H1 (cell line): ENCODE measurements at regions not wholly inside any gene's neighbourhood (a gene's known extent, or its start where the extent isn't known, plus 50 kb on each side); places are given as distances from the start of the nearest gene placed in this dataset.

Experiments
- CTCF ChIA-PET: fragments of 300-600 bp; sonication (Branson Sonifier 250); formaldehyde crosslinking; loops from one replicate; lab custom pipeline; 2021; ENCODE audit not compliant: partially characterized antibody; lab: Charles Lee
- POLR2A ChIA-PET: fragments of 300-600 bp; sonication (Branson Sonifier 250); formaldehyde crosslinking; loops from one replicate; lab custom pipeline; 2021; ENCODE audit warnings: inconsistent platforms; ENCODE audit not compliant: partially characterized antibody; lab: Charles Lee
- DNase-seq, 2 experiments: peaks; one replicate each; pipeline versions ENCODE4 v3.0.0 to v3.0.0-alpha.2; 2010 to 2022; ENCODE audit warnings: low spot score in 2 of 2, low read depth in 1 of 2, mixed read lengths in 1 of 2
- FAIRE-seq: peaks from 2 replicates; lab custom pipeline; 2011; peaks lifted over from hg19 to GRCh38; lab: Jason Lieb, UNC
- H2AFZ ChIP-seq: 2 replicates; pipeline ENCODE4 v1.8.1; 2012; ENCODE audit warnings: low read length, inconsistent platforms
- H2AK5ac ChIP-seq: 2 replicates; pipeline ENCODE4 v1.6.1; 2013; ENCODE audit warnings: low read depth, low read length
- H2BK120ac ChIP-seq: replicated peaks from 2 replicates; pipeline ENCODE3; 2013; ENCODE audit warnings: low read depth, low read length, inconsistent platforms
- H2BK12ac ChIP-seq: 2 replicates; pipeline ENCODE4 v1.6.1; 2013; ENCODE audit warnings: low read depth, low read length
- H2BK15ac ChIP-seq: 2 replicates; pipeline ENCODE4 v1.6.1; 2013; ENCODE audit warnings: low read length
- H2BK20ac ChIP-seq: 2 replicates; pipeline ENCODE4 v1.6.1; 2013; ENCODE audit warnings: low read length
- H2BK5ac ChIP-seq: 2 replicates; pipeline ENCODE4 v1.6.1; 2013; ENCODE audit warnings: low read depth, low read length
- H3K14ac ChIP-seq: 2 replicates; pipeline ENCODE4 v1.6.1; 2013; ENCODE audit warnings: inconsistent platforms; ENCODE audit not compliant: insufficient read length
- H3K18ac ChIP-seq: 2 replicates; pipeline ENCODE4 v1.6.1; 2013; ENCODE audit warnings: low read length; ENCODE audit errors: extremely low read depth
- H3K23ac ChIP-seq: 2 replicates; pipeline ENCODE4 v1.6.1; 2013; ENCODE audit warnings: inconsistent platforms; ENCODE audit not compliant: insufficient read length
- H3K23me2 ChIP-seq: 2 replicates; pipeline ENCODE4 v1.6.1; 2013; ENCODE audit warnings: low read depth, low read length
- H3K27ac ChIP-seq: 2 replicates; pipeline ENCODE4 v1.6.1; 2011; ENCODE audit warnings: low read depth, low read length, inconsistent platforms
- H3K27me3 ChIP-seq, 4 experiments: replicated peaks in 1 of 4; 1 replicate in 1 of 4; 2 replicates in 3 of 4; pipeline versions ENCODE4 v1.6.1 to v1.8.1; 2011 to 2013; ENCODE audit warnings: low read length in 3 of 4, mild to moderate bottlenecking in 3 of 4, inconsistent platforms in 2 of 4, mixed read lengths in 2 of 4, moderate library complexity in 1 of 4; ENCODE audit not compliant: control insufficient read depth in 3 of 4, insufficient read depth in 3 of 4; ENCODE audit errors: extremely low read depth in 1 of 4
- H3K36me3 ChIP-seq, 4 experiments: 2 replicates each; pipeline versions ENCODE4 v1.6.1 to v1.8.1; 2011 to 2013; ENCODE audit warnings: mild to moderate bottlenecking in 4 of 4, low read length in 3 of 4, moderate library complexity in 2 of 4, control low read depth in 1 of 4, inconsistent platforms in 1 of 4; ENCODE audit not compliant: insufficient read depth in 4 of 4, control insufficient read depth in 2 of 4
- H3K4ac ChIP-seq: replicated peaks from 2 replicates; pipeline ENCODE3; 2013; ENCODE audit warnings: low read length, low read depth, mixed read lengths, inconsistent platforms; ENCODE audit not compliant: insufficient read length
- H3K4me1 ChIP-seq, 4 experiments: replicated peaks in 1 of 4; 1 replicate in 1 of 4; 2 replicates in 3 of 4; pipeline versions ENCODE4 v1.6.1 to v1.8.1; 2011 to 2013; ENCODE audit warnings: low read length in 3 of 4, inconsistent platforms in 2 of 4, mixed read lengths in 1 of 4; ENCODE audit not compliant: insufficient read depth in 4 of 4, control insufficient read depth in 3 of 4
- H3K4me2 ChIP-seq, 2 experiments: 2 replicates each; pipeline versions ENCODE4 v1.6.1 to v1.8.1; 2011 to 2013; ENCODE audit warnings: low read depth in 2 of 2, low read length in 2 of 2, control low read depth in 1 of 2, inconsistent platforms in 1 of 2, mild to moderate bottlenecking in 1 of 2; ENCODE audit not compliant: insufficient read depth in 1 of 2
- H3K4me3 ChIP-seq, 4 experiments: fragments of 200-600, 300-600 bp in 1 of 4; sonication (generic), shearing (Covaris generic), sonication (Bioruptor Twin) in 1 of 4; 2 replicates each; pipeline versions ENCODE4 v1.5.1 to v1.8.1; 2011 to 2016; ENCODE audit warnings: low read length in 4 of 4, low read depth in 3 of 4, control low read depth in 2 of 4, inconsistent platforms in 2 of 4, mild to moderate bottlenecking in 2 of 4, mixed read lengths in 1 of 4, moderate library complexity in 1 of 4; ENCODE audit not compliant: insufficient read depth in 2 of 4; ENCODE audit errors: extremely low read depth in 1 of 4
- H3K56ac ChIP-seq: replicated peaks from 2 replicates; pipeline ENCODE3; 2013; ENCODE audit warnings: low read depth, mild to moderate bottlenecking, mixed read lengths, low read length, inconsistent platforms; ENCODE audit not compliant: insufficient read length
- H3K79me1 ChIP-seq: 2 replicates; pipeline ENCODE4 v1.6.1; 2013; ENCODE audit warnings: low read depth, low read length, control low read depth
- H3K79me2 ChIP-seq, 2 experiments: 2 replicates each; pipeline versions ENCODE4 v1.6.1 to v1.8.1; 2012 to 2013; ENCODE audit warnings: low read length in 2 of 2, mild to moderate bottlenecking in 2 of 2, inconsistent platforms in 1 of 2; ENCODE audit not compliant: insufficient read depth in 2 of 2, control insufficient read depth in 1 of 2
- H3K9ac ChIP-seq, 4 experiments: replicated peaks in 1 of 4; 1 replicate in 1 of 4; 2 replicates in 3 of 4; pipeline versions ENCODE4 v1.6.1 to v1.8.1; 2011 to 2013; ENCODE audit warnings: low read depth in 3 of 4, low read length in 3 of 4, control low read depth in 2 of 4, mild to moderate bottlenecking in 2 of 4, moderate library complexity in 2 of 4, inconsistent platforms in 1 of 4; ENCODE audit errors: extremely low read depth in 1 of 4
- H3K9me3 ChIP-seq, 2 experiments: 2 replicates each; pipeline versions ENCODE4 v1.6.1 to v1.8.1; 2012 to 2013; ENCODE audit warnings: mild to moderate bottlenecking in 2 of 2, moderate library complexity in 2 of 2, control low read depth in 1 of 2, inconsistent platforms in 1 of 2, low read depth in 1 of 2, low read length in 1 of 2, mixed read lengths in 1 of 2; ENCODE audit not compliant: insufficient read depth in 2 of 2
- H4K20me1 ChIP-seq, 2 experiments: replicated peaks in 1 of 2; 2 replicates each; pipeline versions ENCODE3 to v1.8.1; 2011 to 2013; ENCODE audit warnings: inconsistent platforms in 2 of 2, low read length in 2 of 2, mild to moderate bottlenecking in 1 of 2; ENCODE audit not compliant: insufficient read depth in 2 of 2, control insufficient read depth in 1 of 2
- H4K5ac ChIP-seq: 2 replicates; pipeline ENCODE4 v1.6.1; 2013; ENCODE audit warnings: low read length, low read depth, mixed read lengths, inconsistent platforms; ENCODE audit not compliant: insufficient read length
- H4K8ac ChIP-seq: 2 replicates; pipeline ENCODE4 v1.8.0; 2013; ENCODE audit warnings: mild to moderate bottlenecking, moderate library complexity, low read length, inconsistent platforms; ENCODE audit not compliant: insufficient read depth; ENCODE audit errors: extremely low read depth
- H4K91ac ChIP-seq: replicated peaks from 2 replicates; pipeline ENCODE3; 2013; ENCODE audit warnings: low read length, mixed read lengths, inconsistent platforms; ENCODE audit not compliant: insufficient read length
- ATF2 ChIP-seq: IDR thresholded peaks from 2 replicates; pipeline ENCODE4 v1.6.1; 2012; ENCODE audit warnings: low read length, inconsistent platforms
- ATF3 ChIP-seq: IDR thresholded peaks from 2 replicates; pipeline ENCODE4 v1.6.1; 2011; ENCODE audit warnings: low read depth, mild to moderate bottlenecking, low read length; ENCODE audit not compliant: insufficient read depth
- CTBP2 ChIP-seq: IDR thresholded peaks from 2 replicates; pipeline ENCODE4 v1.7.0; 2011; ENCODE audit warnings: borderline replicate concordance, mild to moderate bottlenecking, moderate library complexity, mixed read lengths, low read length; ENCODE audit not compliant: insufficient read depth, insufficient read length
- EGR1 ChIP-seq: IDR thresholded peaks from 2 replicates; pipeline ENCODE4 v1.6.1; 2011; ENCODE audit warnings: low read depth, low read length, borderline replicate concordance
- FOSL1 ChIP-seq: IDR thresholded peaks from 2 replicates; pipeline ENCODE4 v1.6.1; 2011; ENCODE audit warnings: mild to moderate bottlenecking, low read depth, low read length, moderate library complexity; ENCODE audit not compliant: insufficient read depth
- GABPA ChIP-seq: IDR thresholded peaks from 2 replicates; pipeline ENCODE4 v1.6.1; 2011; ENCODE audit warnings: mild to moderate bottlenecking, low read length, moderate library complexity, borderline replicate concordance; ENCODE audit not compliant: insufficient read depth
- HDAC2 ChIP-seq, 2 experiments: fragments of 300-600 bp in 1 of 2; sonication (generic) in 1 of 2; IDR thresholded peaks; 2 replicates each; pipeline ENCODE4 v1.6.1; 2011 to 2012; ENCODE audit warnings: low read depth in 2 of 2, low read length in 2 of 2, mild to moderate bottlenecking in 2 of 2, moderate library complexity in 2 of 2, borderline replicate concordance in 1 of 2, inconsistent platforms in 1 of 2
- JUND ChIP-seq: IDR thresholded peaks from 2 replicates; pipeline ENCODE4 v1.6.1; 2011; ENCODE audit warnings: mild to moderate bottlenecking, improper control_type of control experiment, low read length
- SP2 ChIP-seq: IDR thresholded peaks from 2 replicates; pipeline ENCODE4 v1.6.1; 2012; ENCODE audit warnings: mild to moderate bottlenecking, low read length, inconsistent platforms
- TBP ChIP-seq: IDR thresholded peaks from 2 replicates; pipeline ENCODE4 v1.6.1; 2011; ENCODE audit warnings: low read depth, low read length, improper control_type of control experiment
- WGBS, 2 experiments: shearing (Covaris generic) in 1 of 2; methylation state at CpG; one replicate each; pipeline versions ENCODE4 v1.1.6 to v1.1.7; 2013 to 2015; ENCODE audit warnings: low lambda C conversion rate in 2 of 2, mixed read lengths in 2 of 2, inconsistent platforms in 1 of 2, low coverage in 1 of 2, missing lambda C conversion rate in 1 of 2; ENCODE audit not compliant: insufficient replicate concordance in 2 of 2, insufficient coverage in 1 of 2, insufficient read length in 1 of 2; ENCODE audit errors: extremely low coverage in 1 of 2, missing lambda C conversion rate in 1 of 2; 5-methylcytosine and 5-hydroxymethylcytosine counted together

- POLR2A ChIA-PET, result no interaction called here
- CTCF ChIA-PET, result no interaction called here
- H3K56ac ChIP-seq, result no peak overlapping the region
- H2BK12ac ChIP-seq, result no peak overlapping the region
- no peak overlapping the region for H4K8ac ChIP-seq
- H4K20me1 ChIP-seq, result no peaks in the 10 kb centered on the region
- H2AK5ac ChIP-seq, result no peak overlapping the region
- no peaks in the 10 kb centered on the region for H3K36me3 ChIP-seq
- H3K79me2 ChIP-seq, result no peaks in the 10 kb centered on the region
- H3K9me3 ChIP-seq, result no peaks in the 10 kb centered on the region
- DNase-seq, result no peak
- no peaks in the 10 kb centered on the region for H3K27me3 ChIP-seq
- H3K9ac ChIP-seq, result no peak overlapping the region
- no peak overlapping the region for H2BK5ac ChIP-seq
- no peak overlapping the region for H2BK120ac ChIP-seq
- H2BK15ac ChIP-seq, result no peak overlapping the region
- no peak overlapping the region for H3K23ac ChIP-seq
- H2BK20ac ChIP-seq, result no peak overlapping the region
- no peak for FAIRE-seq
- no peaks in the 10 kb centered on the region for H3K23me2 ChIP-seq
- WGBS, 2 experiments, result 65% methylated on average over 5 of the region's 5 CpGs; no CpG with 5 or more reads in 1 of the 2 experiments
- no peak overlapping the region for H4K5ac ChIP-seq
- no peak overlapping the region for H3K4me2 ChIP-seq
- no peak overlapping the region for H2AFZ ChIP-seq
- no peak overlapping the region for H3K27ac ChIP-seq
- no peaks in the 10 kb centered on the region for H3K79me1 ChIP-seq
- H3K18ac ChIP-seq, result no peak overlapping the region
- H3K4ac ChIP-seq, result no peak overlapping the region
- no peak overlapping the region for H3K14ac ChIP-seq
- no peak overlapping the region for H4K91ac ChIP-seq
- no peak overlapping the region for H3K4me3 ChIP-seq
- H3K4me1 ChIP-seq, result peaks cover 0 to 2% (median 0%) of the 10 kb centered on the region in 4 experiments; a peak in 2 of 7 replicates
- TF ChIP-seq HDAC2 (IDR thresholded peaks at IDR 0.05; ENCODE audit: borderline replicate concordance in 1 of 2, low read depth in 2 of 2, low read length in 2 of 2) (no peak), GABPA (no peak), EGR1 (no peak), ATF3 (no peak), JUND (no peak), CTBP2 (no peak), TBP (no peak), FOSL1 (no peak), SP2 (no peak), ATF2 (no peak)
Observed at GRCh38 chr5:56686337-56687195, 128.8 kb upstream of the MAP3K1 start.
